Thyroid gland (tissue), 4 donors: ENCODE measurements at regions not wholly inside any gene's neighbourhood (a gene's known extent, or its start where the extent isn't known, plus 50 kb on each side); places are given as distances from the start of the nearest gene placed in this dataset.

ENCODE experiments used
- DNase-seq, 2 donors: peaks; one replicate each; pipeline ENCODE4 v3.0.0-alpha.2; 2019
- H3K27ac ChIP-seq, 3 donors: fragments of 200-600 bp; sonication (generic); 1 replicate in 2 of 3; 2 replicates in 1 of 3; pipeline ENCODE4 v1.5.1; 2016 to 2019; ENCODE audit warnings: mild to moderate bottlenecking in 1 of 3, moderate library complexity in 1 of 3
- H3K27me3 ChIP-seq: fragments of 200-600 bp; sonication (generic); one replicate; pipeline ENCODE4 v1.5.1; 2019
- H3K36me3 ChIP-seq, 2 donors: fragments of 200-600 bp; sonication (generic); one replicate each; pipeline ENCODE4 v1.5.1; 2016 to 2019
- H3K4me1 ChIP-seq, 2 donors: fragments of 200-600 bp; sonication (generic); one replicate each; pipeline ENCODE4 v1.5.1; 2017 to 2019
- H3K4me3 ChIP-seq, 3 donors: fragments of 200-600 bp; sonication (generic); replicated peaks in 1 of 3; 1 replicate in 2 of 3; 2 replicates in 1 of 3; pipeline ENCODE4 v1.5.1; 2016; ENCODE audit warnings: mild to moderate bottlenecking in 1 of 3
- H3K9me3 ChIP-seq: fragments of 200-600 bp; sonication (generic); one replicate; pipeline ENCODE4 v1.5.1; 2017
- CTCF ChIP-seq, 6 experiments: fragments of 200-600 bp in 3 of 6; fragments of 450-650 bp in 3 of 6; sonication (generic) in 3 of 6; IDR thresholded peaks; one replicate each; pipeline ENCODE4 v1.5.1; 2016 to 2019; ENCODE audit warnings: antibody characterized with exemption in 6 of 6, mild to moderate bottlenecking in 2 of 6, inconsistent platforms in 1 of 6, moderate library complexity in 1 of 6
- POLR2A ChIP-seq, 2 donors: fragments of 450-650 bp; IDR thresholded peaks; one replicate each; pipeline ENCODE4 v1.6.1; 2017; ENCODE audit warnings: antibody characterized with exemption in 2 of 2, mild to moderate bottlenecking in 2 of 2, moderate library complexity in 1 of 2
- WGBS, 2 donors: methylation state at CpG; one replicate each; pipeline ENCODE4 v1.1.5; 2017; 5-methylcytosine and 5-hydroxymethylcytosine counted together
- intact Hi-C: fragments of 100-400 bp; cut with DNase I; formaldehyde crosslinking; loops from one replicate; pipeline ENCODE4 v1.15.1; 2023

DNA sequence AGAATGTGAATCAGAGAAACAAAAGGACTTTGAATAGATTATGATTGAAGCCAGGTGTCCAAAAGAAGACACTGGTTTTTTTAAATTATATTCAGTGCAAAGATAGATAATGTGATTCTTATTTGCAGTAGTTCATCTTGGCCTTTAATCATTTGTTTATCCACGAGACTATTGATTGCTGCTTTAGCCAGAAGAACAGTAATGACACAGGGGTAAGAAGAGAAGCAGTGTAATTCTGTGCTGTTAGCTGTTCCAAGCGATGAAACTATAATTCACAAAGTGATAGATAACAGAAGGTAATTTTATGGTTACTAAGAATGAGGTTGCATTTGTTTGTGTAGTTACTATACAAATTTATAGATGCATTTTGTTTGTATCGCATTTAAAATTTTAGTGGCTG, 311.6 kb downstream of the MZT1 start:
- H3K4me3 ChIP-seq = no peak overlapping the region
- H3K9me3 ChIP-seq = no peaks in the 10 kb centered on the region
- TF ChIP-seq POLR2A (IDR thresholded peaks at IDR 0.05) (no peak), CTCF (IDR thresholded peaks at IDR 0.05) (no peak)
- H3K27me3 ChIP-seq = no peaks in the 10 kb centered on the region
- no peak for DNase-seq
- H3K27ac ChIP-seq = no peak overlapping the region
- intact Hi-C loops = no loop called here
- no peaks in the 10 kb centered on the region for H3K4me1 ChIP-seq
- WGBS, 2 donors = 88% methylated on average over 3 of the region's 3 CpGs
- no peaks in the 10 kb centered on the region for H3K36me3 ChIP-seq

DNA sequence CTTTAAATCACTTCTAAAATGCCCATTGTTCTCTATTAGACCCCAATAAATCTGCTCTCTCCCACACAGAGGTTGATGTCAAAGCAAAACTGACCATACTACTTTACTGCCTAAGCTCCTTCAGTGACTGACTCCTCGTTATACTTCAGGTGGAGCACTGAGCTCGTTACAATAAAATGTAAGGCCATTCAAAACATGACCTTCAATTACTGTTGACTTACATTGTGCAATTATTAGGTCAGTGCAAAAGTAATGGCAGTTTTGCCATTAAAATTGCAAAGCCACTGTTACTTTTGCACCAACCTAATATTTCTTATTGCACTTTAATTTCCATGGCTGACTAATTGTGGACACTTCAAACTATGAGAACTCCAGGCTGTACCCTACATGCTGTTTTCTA, 314.9 kb downstream of the MZT1 start:
- TF ChIP-seq CTCF (IDR thresholded peaks at IDR 0.05) (no peak), POLR2A (IDR thresholded peaks at IDR 0.05) (no peak)
- H3K9me3 ChIP-seq = no peaks in the 10 kb centered on the region

DNA sequence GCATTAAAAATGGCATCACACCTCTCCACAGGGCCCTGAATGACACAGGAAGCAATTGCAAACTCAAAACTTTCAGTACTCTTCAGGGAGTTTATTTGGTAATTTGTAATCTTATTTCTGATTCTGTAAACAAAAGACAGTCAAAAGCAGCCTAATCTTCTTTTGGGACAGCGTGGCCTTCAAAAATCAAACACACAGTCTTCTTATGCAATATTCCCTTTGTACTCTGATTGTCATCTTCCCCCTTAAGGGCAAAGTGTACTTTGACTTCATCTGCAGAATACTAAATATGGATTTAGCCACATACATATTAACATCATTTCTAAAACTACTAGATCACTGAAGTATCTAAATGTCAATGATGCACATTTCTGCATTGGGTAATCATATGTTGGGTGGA, 322.0 kb downstream of the MZT1 start:
- WGBS, 2 donors = 94 to 100% methylated on average over 1 of the region's 1 CpG
- Histone ChIP-seq H3K4me3 (no peak overlapping the region), H3K27ac (no peak overlapping the region), H3K4me1 (no peaks in the 10 kb centered on the region), H3K27me3 (no peaks in the 10 kb centered on the region), H3K36me3 (no peaks in the 10 kb centered on the region), H3K9me3 (no peaks in the 10 kb centered on the region)
- intact Hi-C loops = no loop called here
- no peak for DNase-seq
- no peak for TF ChIP-seq CTCF (IDR thresholded peaks at IDR 0.05)
- TF ChIP-seq POLR2A (IDR thresholded peaks at IDR 0.05) = no peak

More for the DNA sequence above, 314.9 kb downstream of the MZT1 start:
- Histone ChIP-seq H3K4me1 (no peaks in the 10 kb centered on the region), H3K36me3 (no peaks in the 10 kb centered on the region), H3K4me3 (no peak overlapping the region), H3K27ac (no peak overlapping the region), H3K27me3 (no peaks in the 10 kb centered on the region)
- 62 to 66% methylated on average over 2 of the region's 2 CpGs for WGBS, 2 donors
- DNase-seq = no peak
- intact Hi-C loops = no loop called here

DNA sequence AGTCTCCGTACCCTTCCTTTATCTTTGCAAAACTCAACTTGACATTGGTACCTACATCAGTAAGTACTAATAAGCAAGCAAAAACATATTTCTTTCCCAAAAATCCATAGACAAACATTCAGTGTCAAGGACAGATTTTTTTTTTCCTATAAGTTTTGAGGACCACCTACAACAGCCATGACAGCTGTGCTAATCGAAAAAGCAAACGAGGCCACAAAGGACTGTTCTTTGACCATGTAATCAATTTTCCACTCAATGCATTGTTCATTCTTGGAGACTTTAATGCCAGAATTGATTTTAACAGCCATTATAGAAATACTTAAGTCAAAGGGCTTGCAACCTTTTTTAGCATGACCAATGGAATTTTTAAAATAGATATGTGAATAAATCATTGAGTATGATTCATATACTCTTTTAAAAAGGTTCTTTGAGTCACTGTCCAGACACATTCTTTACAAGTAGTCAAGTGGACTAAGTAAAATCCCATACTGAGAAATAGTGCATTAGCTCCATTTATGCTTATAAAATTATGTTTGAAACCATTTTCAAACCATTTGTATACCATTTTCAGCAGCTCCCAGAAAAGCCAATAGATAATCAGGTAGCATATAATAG, 323.9 kb downstream of the MZT1 start:
- no peak for DNase-seq
- Histone ChIP-seq H3K4me1 (no peaks in the 10 kb centered on the region), H3K4me3 (no peak overlapping the region), H3K9me3 (no peaks in the 10 kb centered on the region), H3K36me3 (no peaks in the 10 kb centered on the region), H3K27ac (no peak overlapping the region), H3K27me3 (no peaks in the 10 kb centered on the region)
- WGBS, 2 donors = 84 to 87% methylated on average over 3 of the region's 3 CpGs
- no peak for TF ChIP-seq CTCF (IDR thresholded peaks at IDR 0.05)
- TF ChIP-seq POLR2A (IDR thresholded peaks at IDR 0.05) = no peak
- intact Hi-C loops = no loop called here

DNA sequence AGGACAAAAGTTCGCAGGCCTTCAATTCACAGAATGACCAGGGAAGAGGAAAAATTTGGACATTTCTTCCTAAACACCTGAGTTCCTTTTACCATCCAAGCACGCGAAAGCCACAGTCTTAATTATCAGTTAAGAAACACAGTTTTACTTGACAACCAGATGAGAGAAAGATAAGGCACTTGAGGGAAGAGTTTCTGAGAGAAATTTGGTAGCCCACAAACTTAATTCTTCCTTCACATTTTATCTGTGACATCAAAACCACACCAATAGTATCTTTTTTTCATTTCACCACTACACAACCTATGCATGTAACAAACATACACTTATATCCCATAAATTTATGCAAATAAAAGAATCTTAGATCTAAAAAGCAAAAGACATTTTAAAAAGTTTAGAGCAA, 326.6 kb downstream of the MZT1 start:
- H3K4me3 ChIP-seq = no peak overlapping the region
- H3K36me3 ChIP-seq = no peaks in the 10 kb centered on the region
- no peaks in the 10 kb centered on the region for H3K9me3 ChIP-seq
- intact Hi-C loops = no loop called here
- H3K27me3 ChIP-seq = no peaks in the 10 kb centered on the region
- DNase-seq = no peak
- H3K27ac ChIP-seq = no peak overlapping the region
- no peak for TF ChIP-seq POLR2A (IDR thresholded peaks at IDR 0.05)
- TF ChIP-seq CTCF (IDR thresholded peaks at IDR 0.05) = no peak
- WGBS, 2 donors = 78 to 82% methylated on average over 3 of the region's 3 CpGs
- no peaks in the 10 kb centered on the region for H3K4me1 ChIP-seq
